ENCODE measurements at regions not wholly inside any gene's neighbourhood (a gene's known extent, or its start where the extent isn't known, plus 50 kb on each side); places are given as distances from the start of the nearest gene placed in this dataset.
A peak's percentile ranks its signal among the peaks of the same experiment; 100 is the strongest.
"Not testable (repeated sequence)": the region's sequence is repeated elsewhere in the genome, so short reads cannot be mapped to it uniquely, and the experiment has no call there.

DNA sequence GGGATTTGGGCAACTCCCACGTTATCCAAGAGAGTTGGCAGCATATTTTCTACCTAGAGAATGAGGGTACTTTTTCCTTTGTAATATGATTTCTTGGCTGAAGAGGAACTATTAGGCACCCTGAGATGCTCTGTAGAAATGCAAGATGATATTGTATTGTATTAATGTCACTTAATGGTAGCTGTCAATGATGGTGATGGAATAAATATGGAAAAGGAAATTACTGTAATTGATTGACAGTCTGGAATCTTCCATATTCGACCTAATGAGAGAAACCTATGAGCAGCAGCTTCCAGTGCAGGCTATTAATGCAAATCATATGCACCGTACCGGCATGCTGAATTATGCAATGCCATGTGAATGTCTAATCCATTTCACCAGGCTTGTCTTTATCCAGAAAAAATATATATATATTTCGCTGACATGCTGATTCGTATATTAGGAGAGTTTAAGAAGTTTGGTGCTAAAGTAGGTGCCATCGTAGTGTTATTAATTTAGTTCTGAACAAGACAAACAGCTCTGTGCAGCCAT is 494.2 kb upstream of the JARID2 start:
- peak in 1 of 2 experiments; percentile 5 for DNase-seq

DNA sequence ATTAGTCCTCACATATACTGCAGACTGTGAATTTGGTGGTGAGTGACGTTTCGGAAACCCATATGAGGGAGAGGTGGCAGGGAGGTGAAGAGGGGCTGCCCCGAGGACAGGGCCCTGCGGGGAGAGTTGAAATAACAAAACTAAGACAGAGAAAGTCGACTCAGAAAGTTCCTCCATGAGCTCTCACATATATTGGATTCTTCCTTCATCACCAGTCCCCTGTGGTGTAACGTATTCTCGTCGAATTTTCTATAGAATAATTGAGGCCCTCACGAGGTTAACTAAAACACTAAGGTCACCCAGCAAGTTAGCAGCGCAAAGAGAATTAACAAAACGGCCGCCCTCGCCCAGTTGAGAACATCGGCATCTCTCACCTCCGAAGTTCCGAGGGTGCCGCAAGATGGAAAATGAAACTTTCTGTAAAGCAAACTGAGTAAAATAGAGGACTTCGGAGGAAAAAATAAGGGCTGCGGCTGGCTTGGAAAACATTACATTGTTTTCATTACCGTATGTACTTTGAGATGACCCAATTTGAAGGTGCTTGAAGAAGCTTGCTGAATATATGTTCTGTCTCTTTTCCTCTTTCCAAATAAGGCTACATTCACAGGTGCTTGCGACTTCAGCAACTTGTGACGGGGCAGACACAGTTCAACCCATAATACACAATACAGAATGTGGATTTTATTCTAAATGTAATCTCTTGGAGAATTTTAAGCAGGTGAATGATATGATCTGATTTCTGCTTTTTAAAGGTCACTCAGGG is 490.9 kb upstream of the JARID2 start:
- peak; percentile 71 to 77 for DNase-seq

- no peak for DNase-seq
Observed at GRCh38 chr6:14756340-14756739, 489.5 kb upstream of the JARID2 start.

DNA sequence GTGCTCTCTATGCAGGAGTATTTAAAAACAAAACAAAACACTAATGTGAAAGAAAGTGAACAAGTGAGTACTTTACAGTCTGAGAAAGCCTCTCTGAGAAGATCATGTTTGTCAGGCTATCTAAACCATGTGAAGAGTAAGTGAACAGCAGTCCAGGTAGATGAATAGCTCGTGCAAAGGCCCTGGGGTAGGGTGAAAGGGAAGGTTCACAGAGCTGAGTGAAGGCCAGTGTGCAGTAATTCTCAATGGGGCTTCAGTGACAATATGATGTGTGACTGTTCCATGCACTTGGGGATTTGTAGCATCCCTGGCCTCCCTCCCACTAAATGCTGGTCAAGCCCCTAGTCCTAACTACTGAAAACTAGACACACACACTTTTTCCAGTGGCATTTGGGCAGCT is 488.9 kb upstream of the JARID2 start:
- DNase-seq = no peak

GRCh38 chr6:14757418-14757817 is 488.5 kb upstream of the JARID2 start:
- no peak for DNase-seq

DNA sequence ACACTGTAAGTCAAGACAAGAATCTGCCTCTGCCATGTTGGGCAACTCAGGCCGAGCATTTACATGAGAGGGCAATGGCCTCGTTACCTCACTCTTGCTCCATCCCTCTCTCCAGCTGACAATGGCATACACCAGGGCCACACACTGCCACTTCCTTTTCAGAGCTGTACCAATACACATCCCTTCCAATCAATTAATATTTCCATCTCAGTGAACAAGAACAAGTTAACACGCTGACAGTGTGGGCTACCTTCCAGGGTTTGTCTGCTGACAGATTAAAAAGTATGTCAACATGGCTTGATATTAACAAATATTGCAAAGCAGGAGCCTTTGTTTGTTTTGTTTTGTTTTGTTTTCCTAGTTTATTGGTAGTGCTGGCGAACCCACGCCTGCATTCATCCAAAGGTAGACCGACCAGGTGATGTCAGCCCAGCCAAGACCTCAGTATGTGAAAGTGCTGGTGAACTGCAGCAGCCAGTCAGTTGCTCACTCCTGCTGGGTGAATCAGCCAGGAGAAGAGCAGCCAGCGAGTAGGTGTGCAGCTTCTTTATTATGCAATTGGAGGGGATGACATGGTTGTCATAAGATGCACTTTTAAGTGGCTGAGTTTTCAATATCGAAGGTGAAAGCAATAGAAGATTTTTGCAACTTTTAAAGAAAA is 487.3 kb upstream of the JARID2 start:
- DNase-seq = peak in 1 of 2 experiments; percentile 60

DNA sequence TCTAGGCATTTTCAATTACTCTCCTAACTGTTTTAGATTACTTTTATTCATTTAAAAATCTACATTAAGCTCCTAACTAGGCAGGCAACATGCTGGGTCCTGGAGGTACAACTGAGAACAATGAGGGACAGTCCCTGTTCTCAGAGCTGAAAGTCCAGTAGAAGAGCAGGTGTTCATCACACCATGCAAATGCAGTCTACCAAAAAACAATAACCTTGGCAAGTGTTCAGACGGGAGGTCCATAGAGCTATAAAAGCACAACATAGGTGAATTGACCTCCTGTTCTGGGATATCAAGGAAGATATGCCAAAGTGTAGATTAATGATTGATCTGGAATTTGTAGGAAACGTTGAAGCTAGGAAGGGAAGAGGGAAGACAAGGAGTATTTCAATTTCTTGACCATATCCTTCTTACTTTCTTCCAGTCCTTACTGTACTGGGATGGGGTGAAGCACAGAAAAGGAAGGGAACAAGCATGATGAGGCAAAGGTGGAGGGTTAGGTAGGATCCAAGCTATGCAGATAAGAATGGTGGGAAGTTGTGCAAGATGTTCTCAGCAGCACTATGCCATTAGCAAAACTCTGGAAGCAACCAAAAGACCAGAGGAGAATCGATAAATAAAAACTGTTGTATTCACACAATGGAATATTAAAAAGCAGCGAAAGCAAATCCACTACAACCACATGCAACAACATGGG is 485.7 kb upstream of the JARID2 start:
- DNase-seq = peak in 1 of 2 experiments; percentile 2

DNA sequence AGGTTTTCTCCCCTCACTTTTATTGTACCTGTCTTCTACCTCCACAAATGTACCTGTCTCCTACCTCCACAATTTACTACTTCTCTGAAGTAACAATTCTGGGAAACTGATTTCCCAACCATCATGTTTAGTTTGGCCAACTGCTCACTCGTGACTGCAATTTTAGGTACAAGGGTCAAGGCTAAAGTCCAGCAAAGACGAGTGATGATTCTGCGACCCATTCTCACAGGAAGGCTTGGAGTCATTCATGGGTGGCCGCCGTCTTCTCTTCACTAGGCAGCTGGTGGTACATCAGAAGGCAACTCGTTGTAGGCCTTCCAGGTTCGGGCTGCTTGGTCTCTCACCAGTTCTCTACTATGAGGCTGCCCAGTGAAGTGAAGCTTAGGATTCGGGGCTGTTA is 483.8 kb upstream of the JARID2 start:
- DNase-seq = no peak

GRCh38 chr6:14763139-14763538 is 482.7 kb upstream of the JARID2 start:
- no peak for DNase-seq

DNA sequence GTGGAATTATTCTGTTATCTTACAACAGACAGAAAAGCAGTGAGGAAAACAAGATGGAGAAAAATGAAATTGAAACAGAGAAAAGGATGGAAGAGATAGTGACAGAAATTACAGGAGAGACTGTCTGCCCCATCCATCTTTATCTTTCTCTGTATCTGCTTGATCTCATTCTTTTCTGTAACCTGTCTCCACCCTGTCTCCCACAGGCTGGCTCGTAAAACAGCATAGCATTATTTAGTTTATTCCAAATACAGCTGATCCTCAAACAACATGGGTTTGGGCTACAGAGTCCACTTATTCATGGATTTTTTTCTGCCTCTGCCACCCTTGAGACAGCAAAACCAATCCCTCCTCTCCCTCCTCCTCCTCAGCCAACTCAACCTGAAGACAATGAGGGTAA is 482.3 kb upstream of the JARID2 start:
- DNase-seq = no peak

GRCh38 chr6:14765106-14765505 is 480.8 kb upstream of the JARID2 start:
- DNase-seq = no peak

DNA sequence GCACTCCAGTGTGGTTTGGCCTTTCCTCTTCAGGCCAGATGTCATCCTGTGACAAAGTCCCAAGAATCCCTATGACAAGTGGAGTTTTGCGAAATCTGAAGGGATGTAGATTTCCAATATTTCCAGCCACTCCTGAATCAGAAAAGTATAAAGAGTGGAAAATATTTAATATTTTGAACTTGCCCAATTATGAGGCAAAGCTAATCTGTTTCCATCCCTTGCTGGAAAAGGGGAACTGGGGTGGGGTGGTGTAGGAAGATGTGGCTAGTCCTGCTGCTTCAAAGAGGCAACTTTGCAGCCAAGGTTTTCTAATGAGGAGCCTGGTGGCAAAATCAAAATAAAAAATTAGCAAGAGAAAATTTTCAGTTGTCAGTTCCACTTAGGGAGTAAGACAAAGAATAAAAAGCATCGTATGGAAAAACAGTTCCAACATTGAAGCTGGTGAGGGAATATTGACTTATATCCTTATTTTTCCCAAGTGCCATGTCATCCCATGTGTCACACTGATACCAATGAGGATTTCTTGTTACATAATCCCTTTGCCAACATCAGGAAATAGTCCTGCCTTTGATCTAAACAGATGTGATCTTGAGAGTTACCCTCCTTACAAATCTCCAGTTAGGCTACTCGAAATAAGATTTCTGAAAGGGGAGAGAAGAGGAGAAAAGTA is 480.0 kb upstream of the JARID2 start:
- DNase-seq = no peak

DNA sequence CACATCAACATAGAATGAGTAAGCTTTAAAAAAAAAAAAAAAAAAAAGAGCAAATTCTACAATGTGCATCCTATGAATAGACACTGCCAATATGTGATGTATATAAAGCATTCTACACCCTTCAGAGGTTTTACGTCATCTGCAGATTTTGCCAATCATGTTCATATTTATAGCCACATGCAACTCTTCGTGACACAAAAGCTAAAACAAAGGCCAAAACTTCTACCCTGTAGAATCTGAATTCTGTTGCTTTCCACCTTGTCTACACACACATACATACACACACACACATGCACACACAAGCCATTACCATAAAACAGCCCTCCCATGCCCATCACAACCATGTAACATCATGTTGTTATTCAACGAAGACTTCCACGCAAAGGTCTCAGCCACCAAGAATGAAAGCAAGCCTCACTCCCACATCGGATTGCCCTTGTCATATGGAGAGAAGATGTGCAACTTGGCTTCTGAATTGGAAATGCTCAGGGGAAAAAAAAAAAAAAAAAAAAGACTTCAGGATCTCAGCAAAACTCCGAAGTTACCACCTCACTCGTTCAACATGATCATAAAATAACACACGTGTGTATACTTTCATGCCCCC is 479.4 kb upstream of the JARID2 start:
- DNase-seq = no peak

DNA sequence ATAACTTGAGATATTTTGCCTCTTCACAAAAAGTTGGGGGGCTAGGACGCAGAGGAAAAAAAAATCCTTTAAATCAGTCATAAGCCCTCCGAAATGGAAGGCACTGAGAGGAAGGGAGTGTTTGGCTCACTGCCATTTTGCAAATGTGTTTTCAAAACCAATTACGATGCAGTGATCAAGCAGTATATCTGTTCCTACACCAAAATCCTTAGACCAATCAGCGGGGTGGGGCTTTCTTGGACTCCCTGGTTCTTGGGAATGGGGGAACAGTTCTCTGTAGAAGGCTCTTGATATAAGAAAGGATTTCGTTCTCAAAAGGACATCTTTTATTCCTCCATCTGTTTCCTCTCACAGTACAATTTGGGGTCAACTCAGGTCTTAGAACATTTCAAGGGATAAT is 478.6 kb upstream of the JARID2 start:
- no peak for DNase-seq

DNA sequence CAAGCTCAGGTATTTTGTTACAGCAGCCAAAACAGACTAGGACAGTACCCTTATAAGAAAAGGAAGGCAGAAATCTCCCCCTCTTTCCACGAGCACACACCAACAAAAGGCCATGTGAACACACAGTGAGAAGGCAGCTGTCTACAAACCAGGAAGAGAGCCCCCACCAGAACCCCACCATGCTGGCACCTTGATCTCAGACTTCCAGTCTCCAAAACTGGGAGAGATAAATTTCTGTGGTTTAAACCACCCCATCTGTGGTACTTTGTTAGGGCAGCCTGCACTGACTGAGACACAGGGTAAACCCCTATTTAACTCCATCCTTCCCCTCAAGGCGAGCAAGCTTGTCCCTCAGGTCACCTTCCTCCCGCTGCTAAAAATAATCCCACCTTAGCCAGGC is 475.8 kb upstream of the JARID2 start:
- no peak for DNase-seq

DNA sequence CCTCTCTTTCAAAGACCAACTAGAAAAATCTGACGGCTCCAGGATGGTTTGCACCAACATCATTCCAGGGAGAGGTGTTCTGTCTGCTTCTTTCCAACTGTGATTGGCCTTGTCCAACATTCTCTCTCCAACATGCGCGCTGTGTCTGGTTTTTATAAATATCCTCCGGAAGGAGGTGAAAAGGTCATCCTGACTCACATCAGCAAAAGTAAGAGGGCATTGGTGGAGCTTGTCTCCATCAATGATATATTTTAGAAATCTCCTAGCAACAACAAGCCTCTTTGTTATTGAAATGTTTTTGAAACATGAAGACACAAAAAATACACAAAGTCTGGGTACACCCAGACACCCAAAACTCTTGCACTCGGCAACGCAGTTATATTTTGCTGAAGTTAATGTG is 475.3 kb upstream of the JARID2 start:
- DNase-seq = no peak

DNA sequence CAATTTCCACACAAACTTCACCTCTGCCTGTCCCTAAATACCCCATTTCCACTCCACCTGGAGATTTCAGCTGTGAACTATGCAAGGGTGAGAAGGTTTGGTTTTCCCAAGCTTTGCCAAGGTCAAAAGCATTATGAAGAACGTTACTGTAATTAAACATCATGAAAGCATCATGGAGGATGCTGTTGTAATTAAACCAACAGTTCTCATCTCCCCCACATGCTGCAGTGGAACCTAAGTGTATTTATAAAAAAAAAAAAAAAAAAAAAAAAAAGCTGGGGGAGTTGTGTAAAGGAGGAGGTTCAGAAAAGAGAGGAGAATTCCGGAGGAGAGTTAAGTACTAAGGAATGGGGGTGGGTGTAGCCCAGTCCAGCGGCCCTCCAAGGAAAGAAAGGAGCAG is 474.9 kb upstream of the JARID2 start:
- DNase-seq = no peak

DNA sequence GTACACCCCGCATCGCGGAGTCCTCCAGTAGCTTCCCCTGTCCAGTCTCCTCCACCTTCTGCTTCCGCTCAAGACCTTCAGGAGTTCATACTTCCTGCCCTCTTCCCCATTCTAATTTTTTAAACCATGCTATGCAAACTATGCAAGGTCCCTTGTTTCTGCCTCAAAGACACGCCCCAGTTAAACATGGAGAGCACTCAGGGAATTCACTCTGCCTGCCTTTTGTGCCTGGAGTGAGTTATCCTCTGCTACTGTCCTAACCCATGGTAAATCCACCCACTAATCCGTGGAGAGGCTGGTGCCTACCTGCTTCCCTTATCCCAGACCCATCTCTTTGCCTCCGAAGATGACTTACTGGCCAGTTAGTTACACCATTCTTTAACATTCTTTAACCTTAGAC is 473.7 kb upstream of the JARID2 start:
- no peak for DNase-seq

DNA sequence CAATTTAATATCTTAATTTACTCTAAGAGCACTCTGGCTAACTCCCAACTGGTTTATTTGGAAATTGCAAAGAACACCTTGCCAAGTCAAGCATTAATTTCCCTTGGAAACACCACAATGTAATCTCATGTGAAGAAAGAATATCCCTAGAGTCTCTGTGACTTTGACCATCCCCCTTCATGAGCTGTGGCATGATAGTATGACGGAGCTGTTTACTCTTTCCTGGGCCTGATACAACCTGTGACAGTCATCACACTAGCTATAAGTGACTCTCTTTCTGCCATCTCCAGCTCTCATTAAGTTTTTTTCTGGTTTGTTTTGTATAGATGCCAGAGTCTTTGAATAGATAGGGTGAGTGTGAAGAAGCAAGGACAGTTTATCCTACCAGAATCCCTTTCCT is 470.3 kb upstream of the JARID2 start:
- no peak for DNase-seq

DNA sequence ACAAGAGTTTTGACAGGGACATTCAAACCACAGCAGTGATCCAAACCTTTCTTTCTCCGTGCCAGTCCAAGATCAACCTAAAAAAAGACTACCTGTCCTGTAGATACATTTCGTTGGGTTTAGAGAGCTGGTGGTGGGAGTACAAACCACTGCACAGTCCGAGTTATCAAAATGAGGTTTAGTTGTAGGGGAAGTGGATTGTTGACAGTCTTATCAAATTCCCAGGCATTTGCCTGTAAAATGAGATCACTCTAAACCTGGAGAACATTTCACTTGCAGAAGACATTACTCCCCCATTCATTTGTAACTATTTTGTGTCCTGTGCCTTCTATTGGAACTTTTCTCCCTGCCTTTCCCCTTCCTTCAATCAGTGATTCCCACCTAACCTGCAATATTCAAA is 469.6 kb upstream of the JARID2 start:
- no peak for DNase-seq

DNA sequence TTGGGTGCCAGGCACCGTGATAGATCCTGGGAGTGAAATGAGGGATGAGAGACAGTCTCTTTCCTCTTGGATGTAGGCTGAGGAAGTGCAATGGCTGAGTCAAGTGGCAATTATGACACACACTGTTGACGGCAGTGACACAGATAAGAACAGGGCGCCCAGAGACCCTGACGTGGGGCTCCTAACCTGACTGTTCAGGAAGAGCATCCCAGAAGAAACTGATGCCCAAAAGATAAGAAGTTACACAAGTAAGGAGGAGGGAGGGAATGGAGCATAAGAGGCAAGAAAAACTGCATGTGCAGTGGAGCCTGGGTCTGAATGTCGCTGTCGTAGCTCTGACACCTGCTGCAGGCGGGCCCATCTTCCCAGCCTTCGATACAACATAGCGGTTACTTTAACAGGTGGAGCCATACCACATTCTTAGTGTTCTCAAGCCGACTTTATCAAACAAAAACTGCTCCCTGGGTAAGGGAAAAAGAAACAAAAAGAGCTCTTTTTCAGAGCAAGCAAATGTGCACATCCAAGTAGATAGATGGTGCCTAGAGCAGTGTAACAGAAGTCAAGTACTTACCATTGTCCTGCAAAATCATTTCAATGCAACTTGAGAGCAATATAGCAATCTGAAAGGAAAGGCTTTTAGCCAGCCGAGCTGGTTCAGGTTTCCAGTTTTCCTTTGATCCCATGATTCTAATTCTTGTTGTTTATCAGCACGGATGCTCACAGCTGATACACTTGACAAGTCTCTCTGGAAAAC is 463.9 kb upstream of the JARID2 start:
- DNase-seq = no peak

- DNase-seq = not testable (repeated sequence)
Observed at GRCh38 chr6:14782921-14783464, 462.9 kb upstream of the JARID2 start.

All from activated T-cell treated with anti-CD3 and anti-CD28 coated beads, Interleukin-2, amount 50 U/mL, for 48 hours (primary cell).